ENCODE measurements at regions not wholly inside any gene's neighbourhood (a gene's known extent, or its start where the extent isn't known, plus 50 kb on each side); places are given as distances from the start of the nearest gene placed in this dataset.
A peak's percentile ranks its signal among the peaks of the same experiment; 100 is the strongest.

GRCh38 chr11:127182586-127183203, 182.1 kb upstream of the KIRREL3 start:
- no peak for DNase-seq

DNA sequence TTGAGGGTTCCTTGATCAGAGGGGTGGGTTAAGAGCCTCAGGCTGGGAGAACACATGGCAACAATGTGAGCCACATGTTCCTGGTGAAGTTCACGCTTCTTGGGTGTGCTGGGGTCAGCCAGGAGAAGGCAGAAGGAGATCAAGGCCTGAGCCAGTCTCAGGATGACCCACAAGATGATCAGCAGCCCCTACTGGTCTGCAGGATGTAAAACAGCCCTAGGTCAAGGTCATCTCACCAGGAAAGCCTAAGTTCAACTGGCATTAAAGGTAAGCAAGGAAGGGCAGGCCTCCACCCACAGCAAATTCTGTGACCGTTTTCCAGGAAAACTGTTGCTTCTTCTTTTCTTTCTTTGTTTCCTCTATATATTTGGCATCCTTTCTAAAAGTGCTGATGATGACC, 156.7 kb upstream of the KIRREL3 start:
- no peak for DNase-seq

DNA sequence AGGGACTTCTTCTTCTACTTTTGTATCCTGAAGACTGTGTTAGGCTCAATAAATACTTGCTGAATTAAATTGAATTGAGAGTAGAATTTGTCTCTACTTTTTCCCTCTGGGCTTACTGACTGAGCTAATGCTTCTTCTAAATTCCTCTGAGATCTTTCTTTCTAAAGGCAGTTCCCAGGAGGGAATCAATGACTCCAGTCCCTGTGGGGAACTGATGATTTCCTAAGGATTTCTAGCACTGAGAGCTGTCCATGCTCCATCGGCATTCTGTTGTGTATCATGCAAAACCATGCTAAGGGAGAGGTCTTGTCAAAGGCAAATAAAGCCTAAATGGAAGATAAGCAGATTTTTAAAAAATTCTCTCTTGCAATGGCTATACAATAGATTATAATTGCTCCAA, 148.8 kb upstream of the KIRREL3 start:
- no peak for DNase-seq

- DNase-seq = no peak
Measured at GRCh38 chr11:127143251-127143650, 142.7 kb upstream of the KIRREL3 start.

DNA sequence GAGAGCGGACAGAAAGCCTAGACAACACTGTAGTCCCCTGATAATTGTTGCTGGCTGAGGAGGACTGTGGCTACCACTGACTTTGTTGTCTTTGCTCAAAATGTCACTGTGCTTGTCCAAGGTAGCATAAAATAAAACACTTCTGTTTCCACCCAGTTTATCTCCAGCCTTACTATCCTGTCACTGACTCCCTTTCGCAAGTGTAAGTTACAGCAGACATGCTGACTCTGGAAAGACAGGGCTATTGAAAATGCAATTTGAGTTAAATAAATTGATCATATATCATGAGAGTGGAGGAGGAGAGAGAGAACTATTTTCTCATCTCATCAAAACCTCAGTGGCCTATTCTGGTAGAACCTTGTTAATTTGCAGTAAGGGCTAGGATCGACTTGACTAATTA, 138.0 kb upstream of the KIRREL3 start:
- DNase-seq = no peak

GRCh38 chr11:127137771-127138280, 137.3 kb upstream of the KIRREL3 start:
- DNase-seq = no peak

GRCh38 chr11:127136438-127136837, 135.9 kb upstream of the KIRREL3 start:
- no peak for DNase-seq

- DNase-seq = no peak
Measured at GRCh38 chr11:127135256-127135655, 134.7 kb upstream of the KIRREL3 start.

DNA sequence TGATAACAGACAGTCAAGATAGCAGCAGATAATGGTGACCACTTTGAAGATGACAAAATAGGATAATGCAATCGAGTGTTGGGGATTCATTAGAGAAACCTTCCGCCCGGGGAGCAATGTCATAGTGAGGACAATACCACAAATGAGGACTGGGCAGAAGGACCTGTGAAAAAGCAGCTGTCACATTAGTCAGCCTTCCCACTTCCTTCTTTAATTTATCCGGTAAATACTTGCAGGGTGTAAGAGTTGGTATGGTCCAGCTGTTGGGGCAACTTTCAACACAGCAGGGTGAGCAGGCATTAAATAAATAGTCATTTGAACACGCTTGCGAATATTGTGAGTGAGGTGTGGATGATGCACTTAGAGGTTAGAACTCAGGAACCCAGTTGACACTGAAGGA, 132.5 kb upstream of the KIRREL3 start:
- DNase-seq = no peak

DNA sequence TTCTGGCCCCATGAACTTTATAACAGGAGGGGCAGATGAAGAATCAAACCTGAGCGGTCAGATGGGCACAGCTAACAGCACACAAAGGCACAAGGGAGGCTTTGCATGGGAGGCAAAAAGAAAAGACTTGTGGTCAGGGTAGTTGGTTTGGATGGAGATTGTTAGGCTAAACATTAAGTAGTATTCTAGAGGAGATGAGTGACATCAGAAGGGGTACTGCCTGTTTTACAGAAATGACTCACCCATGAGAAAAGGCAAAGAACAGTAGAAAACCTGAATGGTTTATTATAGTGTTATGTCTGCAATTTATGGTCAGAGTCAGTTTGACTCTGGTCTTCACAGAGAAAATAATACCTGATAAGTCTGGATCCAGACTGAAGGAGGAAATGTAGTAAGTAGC, 129.8 kb upstream of the KIRREL3 start:
- no peak for DNase-seq

GRCh38 chr11:127126986-127127385, 126.4 kb upstream of the KIRREL3 start:
- no peak for DNase-seq

- no peak for DNase-seq
Measured at GRCh38 chr11:127119356-127119755, 118.8 kb upstream of the KIRREL3 start.

GRCh38 chr11:127118811-127119210, 118.2 kb upstream of the KIRREL3 start:
- DNase-seq = no peak

DNA sequence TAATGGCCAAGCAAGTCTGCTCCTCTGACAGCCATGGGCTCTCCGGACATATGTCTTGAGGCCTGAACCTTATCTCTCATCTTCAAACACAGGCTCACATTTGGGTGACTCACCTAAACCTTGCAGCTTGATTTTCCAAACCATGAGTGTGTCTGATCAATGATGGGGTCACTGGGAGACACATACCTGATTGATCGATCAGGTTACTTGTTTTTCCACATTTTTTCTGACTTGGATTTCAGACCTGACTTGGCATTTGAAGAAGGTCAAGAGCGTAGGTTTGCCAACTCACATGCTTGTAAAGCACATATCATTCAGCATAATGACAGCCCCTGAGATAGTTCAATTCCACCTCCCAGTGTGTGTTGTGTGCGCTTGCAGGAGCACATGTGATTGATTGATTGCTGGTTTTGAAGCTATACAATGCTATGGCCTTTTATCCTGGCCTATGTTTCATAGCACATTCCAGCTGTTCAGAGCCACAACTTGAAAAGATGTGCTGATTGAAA, 116.7 kb upstream of the KIRREL3 start:
- DNase-seq = no peak

DNA sequence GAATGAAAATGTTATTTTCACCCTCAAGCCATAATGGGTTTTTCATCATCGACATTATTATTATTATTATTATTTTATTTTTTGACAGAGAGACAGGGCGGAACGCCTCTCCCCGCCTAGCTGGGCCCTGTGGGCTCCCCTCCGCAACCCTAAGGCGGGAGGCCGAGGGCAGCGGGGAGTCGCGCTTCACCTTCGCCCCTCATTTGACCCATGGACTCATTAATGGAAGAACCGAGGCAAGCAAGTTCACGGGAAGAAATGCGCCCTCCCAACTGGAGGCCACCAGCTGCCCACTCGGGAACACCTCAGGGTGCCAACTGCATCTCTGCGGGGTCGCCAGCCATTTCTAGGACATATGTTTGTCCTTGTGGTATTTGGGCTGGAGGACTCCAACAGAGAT, 115.3 kb upstream of the KIRREL3 start:
- DNase-seq = no peak

DNA sequence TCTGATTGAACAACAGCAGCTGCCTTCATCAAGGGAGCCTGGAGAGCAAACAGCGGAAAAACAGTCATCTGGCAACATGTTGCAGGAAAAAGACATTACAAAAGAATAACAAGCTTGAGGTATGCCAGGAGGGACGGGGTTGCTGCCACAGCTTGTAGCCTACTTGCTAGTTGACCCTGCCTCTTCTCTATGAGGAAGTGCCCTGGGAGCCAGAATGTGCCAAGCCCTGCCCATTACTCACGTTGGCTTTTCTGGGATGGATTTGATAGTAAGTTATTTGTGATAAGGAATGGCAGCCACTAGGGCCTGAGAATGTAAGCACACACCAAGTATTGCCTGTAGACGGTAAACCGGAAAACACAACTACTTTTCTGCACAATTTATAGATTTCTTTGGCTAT, 113.5 kb upstream of the KIRREL3 start:
- DNase-seq = no peak

DNA sequence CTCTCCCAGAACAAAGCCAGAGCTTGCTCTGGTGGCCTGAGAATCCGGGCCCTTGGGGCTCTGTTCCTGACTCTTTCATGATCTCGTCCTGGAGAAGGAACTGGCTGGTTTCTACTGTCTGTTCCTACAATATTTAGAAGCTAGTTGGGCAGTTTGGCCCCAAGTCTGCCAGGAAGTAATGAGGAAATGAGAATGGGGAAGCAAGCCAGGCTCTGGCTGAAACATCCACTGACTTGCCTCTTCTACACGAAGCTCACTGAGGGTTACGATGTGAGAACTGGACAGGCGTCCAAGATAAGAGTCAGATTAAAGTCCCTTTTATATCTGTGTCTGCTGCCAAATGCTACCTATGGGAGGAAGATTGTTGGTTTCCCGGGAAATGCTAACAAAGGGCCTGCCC, 110.0 kb upstream of the KIRREL3 start:
- no peak for DNase-seq

- no peak for DNase-seq
Measured at GRCh38 chr11:127109796-127110480, 109.4 kb upstream of the KIRREL3 start.

DNA sequence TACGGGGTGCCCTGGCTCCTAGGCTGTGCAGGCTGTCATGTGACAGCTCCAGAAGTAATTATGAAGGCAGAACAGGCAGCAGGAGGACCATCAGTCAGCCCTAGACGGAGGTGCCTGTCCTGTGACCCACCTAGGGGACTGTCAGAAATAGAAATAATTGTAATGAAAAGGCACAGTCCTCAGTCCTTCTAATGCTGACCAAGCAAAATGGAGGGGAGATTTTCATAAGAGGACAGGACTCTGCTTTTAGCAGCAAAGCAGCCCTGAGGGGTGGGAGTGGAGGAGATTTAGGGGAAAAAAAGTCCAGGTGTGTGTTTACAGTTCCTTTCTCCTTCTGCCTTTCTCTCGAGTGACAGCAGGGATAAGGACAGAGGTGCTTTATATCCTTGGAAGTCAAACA, 108.3 kb upstream of the KIRREL3 start:
- DNase-seq = no peak

DNA sequence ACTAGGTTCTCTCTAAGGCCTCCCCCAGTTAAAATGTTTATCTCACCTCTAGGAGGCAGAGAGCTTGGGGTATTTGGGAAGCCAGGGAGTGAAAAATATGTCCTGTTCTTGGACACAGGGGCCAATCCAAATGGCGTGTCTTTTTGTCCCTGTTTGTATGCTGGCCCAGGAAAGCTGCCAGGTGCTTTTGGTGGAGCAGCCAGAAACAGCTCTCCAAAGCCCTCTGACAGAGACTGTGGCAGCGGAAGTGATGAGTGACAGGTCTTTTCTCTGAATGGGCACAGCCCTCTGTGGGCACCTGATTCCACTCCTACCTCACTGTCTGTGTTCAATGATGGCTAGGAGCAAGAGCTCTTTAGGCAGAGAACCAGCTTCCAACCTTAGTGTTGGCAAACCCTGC, 106.4 kb upstream of the KIRREL3 start:
- no peak for DNase-seq

DNA sequence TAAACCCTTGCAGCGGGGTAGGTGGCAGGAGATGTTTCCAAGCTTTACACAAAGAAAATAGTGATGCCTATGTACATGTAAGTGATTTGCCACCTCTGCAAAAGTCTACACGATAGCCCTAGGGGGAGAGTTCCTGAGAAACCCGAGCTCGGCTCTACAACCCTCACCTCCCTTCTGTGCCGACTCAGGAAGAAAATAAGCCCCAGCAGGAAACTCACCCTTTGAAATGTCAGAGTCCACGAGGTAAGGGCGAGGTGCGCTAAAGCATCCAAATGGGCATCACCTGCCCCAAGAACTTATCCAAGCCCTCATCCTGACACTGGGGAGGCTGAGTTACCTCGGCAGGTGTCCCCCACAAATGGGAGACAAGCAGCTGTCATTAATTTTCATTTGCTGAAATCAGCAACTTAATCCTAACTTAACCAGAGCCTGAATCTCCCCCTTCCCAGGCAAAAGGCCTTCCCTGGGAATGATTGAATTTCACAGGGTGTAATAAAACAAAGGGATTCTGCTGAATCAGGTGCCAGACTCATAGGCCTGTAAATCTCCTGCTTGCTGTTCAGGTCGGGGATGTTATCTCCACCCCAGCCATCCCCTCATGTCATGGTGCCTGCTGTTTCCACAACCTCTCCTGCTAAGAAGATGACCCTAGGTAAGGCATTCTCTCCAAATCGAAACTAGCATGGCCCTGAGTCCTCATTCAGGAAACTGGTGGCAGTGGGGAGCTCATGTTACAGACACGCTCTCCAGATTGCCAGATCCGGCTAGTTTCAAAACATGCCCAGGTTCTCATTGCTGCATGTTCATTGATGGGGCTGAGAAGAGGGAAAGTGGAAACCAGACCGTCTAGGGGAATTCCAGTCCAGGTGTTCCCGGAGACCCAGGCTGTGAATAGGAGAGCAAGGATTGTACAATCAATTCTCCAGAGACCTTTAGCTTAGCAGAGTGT, 105.3 kb upstream of the KIRREL3 start:
- DNase-seq = peak; percentile 23 to 30

DNA sequence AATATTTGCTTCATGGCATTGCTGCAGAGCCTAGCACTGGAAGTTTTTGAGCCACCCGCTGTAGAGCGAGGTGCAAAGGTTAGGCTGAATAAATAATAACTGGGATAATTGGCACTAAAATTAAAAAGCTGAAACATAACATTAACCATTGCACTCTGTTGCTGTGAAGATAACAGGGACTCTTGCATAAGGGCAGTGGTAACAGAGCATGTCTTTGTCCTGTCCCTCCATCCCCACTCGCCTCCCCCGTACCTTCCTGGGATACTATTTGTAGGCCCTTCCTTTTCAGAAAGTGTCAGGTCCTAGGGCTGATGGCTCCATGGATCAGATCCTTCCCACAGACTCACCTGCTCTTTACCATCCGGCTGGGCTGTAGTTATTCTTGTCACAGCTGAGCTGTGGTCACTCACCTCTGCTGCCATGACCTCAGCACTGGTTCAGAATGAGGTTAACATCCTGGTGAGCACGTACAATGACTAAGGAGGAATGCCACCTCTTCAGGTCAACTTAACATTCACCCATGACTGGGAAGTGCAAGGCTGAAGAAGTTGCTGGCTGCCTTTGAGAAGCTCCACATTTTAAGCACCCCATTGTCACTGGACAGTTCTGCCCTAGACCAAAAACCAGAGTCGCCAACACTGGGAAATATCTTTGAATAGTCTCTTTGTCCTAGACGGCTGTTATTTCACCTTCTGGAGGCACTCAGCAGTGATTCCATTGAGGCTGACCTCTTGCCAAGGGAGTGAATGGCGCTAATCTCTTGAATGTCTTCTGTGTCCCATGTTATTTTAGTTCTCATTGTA, 103.2 kb upstream of the KIRREL3 start:
- DNase-seq = no peak

- DNase-seq = no peak
Measured at GRCh38 chr11:127098684-127099083, 98.1 kb upstream of the KIRREL3 start.

Data from SHP77 (cell line).